Endothelial cell (in vitro differentiated cells): ENCODE measurements at regions not wholly inside any gene's neighbourhood (a gene's known extent, or its start where the extent isn't known, plus 50 kb on each side); places are given as distances from the start of the nearest gene placed in this dataset.

ENCODE experiments used
- DNase-seq: peaks from one replicate; pipeline ENCODE4 v3.0.0; 2021; ENCODE audit warnings: low spot score
- H3K27ac Mint-ChIP-seq: one replicate; pipeline ENCODE4 v1.8.0; 2021; ENCODE audit warnings: mixed read lengths, inconsistent platforms; ENCODE audit not compliant: unreplicated experiment
- H3K27me3 Mint-ChIP-seq: one replicate; pipeline ENCODE4 v1.8.0; 2021; ENCODE audit warnings: mild to moderate bottlenecking, moderate library complexity, mixed read lengths, inconsistent platforms; ENCODE audit not compliant: unreplicated experiment
- H3K36me3 Mint-ChIP-seq: one replicate; pipeline ENCODE4 v1.8.0; 2021; ENCODE audit warnings: mild to moderate bottlenecking, low read depth, mixed read lengths, inconsistent platforms; ENCODE audit not compliant: unreplicated experiment
- H3K4me1 Mint-ChIP-seq: one replicate; pipeline ENCODE4 v1.8.0; 2021; ENCODE audit warnings: mild to moderate bottlenecking, mixed read lengths, inconsistent platforms; ENCODE audit not compliant: unreplicated experiment
- H3K4me3 Mint-ChIP-seq: one replicate; pipeline ENCODE4 v1.8.0; 2021; ENCODE audit warnings: mild to moderate bottlenecking, mixed read lengths, inconsistent platforms; ENCODE audit not compliant: unreplicated experiment
- H3K9me3 Mint-ChIP-seq: one replicate; pipeline ENCODE4 v1.8.0; 2021; ENCODE audit warnings: mixed read lengths, inconsistent platforms; ENCODE audit not compliant: unreplicated experiment
- TF ChIP-seq, protein P1 (sequence below): fragments of 200-600 bp; sonication (generic); IDR thresholded peaks from one replicate; pipeline ENCODE4 v1.5.0; 2021; ENCODE audit warnings: antibody characterized with exemption; ENCODE audit not compliant: unreplicated experiment

DNA sequence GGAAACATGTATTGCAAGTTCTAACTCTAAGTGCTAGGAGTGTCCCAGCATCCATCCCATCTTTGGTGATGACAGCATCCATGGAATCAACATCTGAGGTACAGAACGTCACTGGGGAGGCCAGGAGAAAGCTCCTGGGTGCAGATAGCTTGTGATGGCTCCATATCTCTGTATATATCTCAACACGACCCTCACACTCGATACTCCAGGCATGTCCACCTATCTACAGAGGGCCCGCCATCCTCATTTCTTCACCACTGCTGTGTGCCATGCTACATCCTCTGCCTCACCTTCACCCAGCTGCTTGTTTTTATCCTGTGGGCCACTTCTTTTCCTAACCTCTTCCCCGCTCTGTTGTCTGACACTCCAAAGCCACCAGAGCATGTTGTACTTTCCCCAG lies 100.4 kb upstream of the SERP2 start:
- TF ChIP-seq, protein P1, sequence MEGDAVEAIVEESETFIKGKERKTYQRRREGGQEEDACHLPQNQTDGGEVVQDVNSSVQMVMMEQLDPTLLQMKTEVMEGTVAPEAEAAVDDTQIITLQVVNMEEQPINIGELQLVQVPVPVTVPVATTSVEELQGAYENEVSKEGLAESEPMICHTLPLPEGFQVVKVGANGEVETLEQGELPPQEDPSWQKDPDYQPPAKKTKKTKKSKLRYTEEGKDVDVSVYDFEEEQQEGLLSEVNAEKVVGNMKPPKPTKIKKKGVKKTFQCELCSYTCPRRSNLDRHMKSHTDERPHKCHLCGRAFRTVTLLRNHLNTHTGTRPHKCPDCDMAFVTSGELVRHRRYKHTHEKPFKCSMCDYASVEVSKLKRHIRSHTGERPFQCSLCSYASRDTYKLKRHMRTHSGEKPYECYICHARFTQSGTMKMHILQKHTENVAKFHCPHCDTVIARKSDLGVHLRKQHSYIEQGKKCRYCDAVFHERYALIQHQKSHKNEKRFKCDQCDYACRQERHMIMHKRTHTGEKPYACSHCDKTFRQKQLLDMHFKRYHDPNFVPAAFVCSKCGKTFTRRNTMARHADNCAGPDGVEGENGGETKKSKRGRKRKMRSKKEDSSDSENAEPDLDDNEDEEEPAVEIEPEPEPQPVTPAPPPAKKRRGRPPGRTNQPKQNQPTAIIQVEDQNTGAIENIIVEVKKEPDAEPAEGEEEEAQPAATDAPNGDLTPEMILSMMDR = no peak
- Mint-ChIP-seq H3K27me3 (no peaks in the 10 kb centered on the region), H3K4me3 (no peak overlapping the region), H3K36me3 (no peaks in the 10 kb centered on the region), H3K27ac (no peak overlapping the region), H3K4me1 (no peaks in the 10 kb centered on the region), H3K9me3 (no peaks in the 10 kb centered on the region)
- no peak for DNase-seq

DNA sequence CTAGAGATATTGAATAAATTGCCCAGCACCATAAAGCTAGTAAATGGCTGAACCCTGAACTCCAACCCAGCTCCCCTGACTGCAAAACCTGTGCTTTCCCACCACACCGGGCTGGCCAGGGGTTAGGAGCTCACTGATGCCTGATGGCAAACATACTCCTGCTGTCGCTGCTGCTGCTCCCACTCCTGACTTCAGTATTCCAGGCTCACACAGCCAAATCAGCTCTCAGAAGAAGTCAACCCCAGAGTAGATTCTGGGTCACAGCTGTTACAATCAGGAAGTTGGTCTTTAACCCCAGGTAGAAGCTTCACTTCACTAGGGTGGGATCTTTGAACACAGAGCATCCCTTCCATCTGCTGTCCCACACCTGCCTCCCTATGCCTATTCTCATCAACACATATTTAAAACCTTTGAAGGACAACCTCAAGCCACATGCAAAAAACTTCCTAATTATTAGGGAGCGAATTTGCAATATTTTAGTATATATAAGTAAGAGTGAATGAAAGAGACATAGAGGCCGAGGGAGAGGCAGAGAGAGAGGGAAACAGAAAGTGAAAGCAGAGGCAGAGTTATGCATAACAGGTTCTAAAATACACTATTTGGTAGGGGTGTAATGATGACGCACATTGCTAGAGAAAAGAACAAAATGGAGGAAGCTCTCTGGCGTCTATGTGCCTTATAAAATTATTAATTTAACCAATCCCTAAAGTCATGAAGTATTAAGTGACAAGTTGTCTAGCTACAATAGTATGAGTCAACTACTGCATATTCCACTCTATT lies 99.4 kb upstream of the SERP2 start:
- H3K9me3 Mint-ChIP-seq = no peaks in the 10 kb centered on the region
- H3K36me3 Mint-ChIP-seq = no peaks in the 10 kb centered on the region
- DNase-seq = no peak
- H3K27me3 Mint-ChIP-seq = no peaks in the 10 kb centered on the region
- no peak overlapping the region for H3K27ac Mint-ChIP-seq
- no peaks in the 10 kb centered on the region for H3K4me1 Mint-ChIP-seq
- TF ChIP-seq, protein P1 = no peak
- H3K4me3 Mint-ChIP-seq = no peak overlapping the region

DNA sequence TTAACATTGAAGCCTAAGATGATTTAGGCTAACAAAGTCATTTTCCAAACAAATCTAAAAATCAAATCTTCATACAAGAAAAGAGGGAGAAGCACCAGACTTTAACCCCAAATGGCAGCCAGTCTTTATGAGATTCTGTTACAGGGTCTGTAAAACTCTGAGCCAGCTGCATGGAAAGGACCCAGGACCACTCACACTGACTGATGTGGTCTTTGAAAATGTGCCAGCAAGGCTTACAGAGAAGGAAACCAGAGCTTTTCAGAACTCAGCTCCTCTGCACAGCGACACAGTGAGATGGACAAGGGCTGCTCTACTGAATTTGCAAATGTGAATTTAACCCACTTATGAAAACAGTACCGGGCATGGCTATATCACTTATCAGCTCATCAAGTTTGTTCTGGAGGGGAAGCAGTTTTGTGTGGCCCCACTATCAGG lies 98.8 kb upstream of the SERP2 start:
- TF ChIP-seq, protein P1 = no peak
- DNase-seq = no peak
- H3K36me3 Mint-ChIP-seq = no peaks in the 10 kb centered on the region
- no peak overlapping the region for H3K4me3 Mint-ChIP-seq
- H3K4me1 Mint-ChIP-seq = no peaks in the 10 kb centered on the region
- no peak overlapping the region for H3K27ac Mint-ChIP-seq
- H3K9me3 Mint-ChIP-seq = no peaks in the 10 kb centered on the region
- H3K27me3 Mint-ChIP-seq = no peaks in the 10 kb centered on the region

DNA sequence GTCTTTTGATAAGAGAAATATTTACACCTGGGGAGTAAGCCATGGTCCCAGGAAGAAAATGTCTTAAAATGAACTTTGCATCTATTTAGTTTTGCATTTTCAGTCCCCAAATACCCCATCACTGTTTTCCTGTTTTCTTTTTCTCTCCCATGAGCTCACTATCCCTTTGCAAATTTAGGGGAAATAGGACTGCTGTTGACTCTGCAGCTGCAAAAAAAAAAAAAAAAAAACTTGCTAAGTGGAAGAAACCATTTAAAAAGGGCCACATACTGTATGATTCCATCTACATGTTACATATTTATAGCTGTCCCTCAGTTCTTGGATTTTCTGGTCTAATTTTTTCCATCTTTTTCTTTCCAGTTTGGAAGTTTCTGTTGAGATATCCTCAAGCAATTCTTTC lies 98.2 kb upstream of the SERP2 start:
- Mint-ChIP-seq H3K27ac (no peak overlapping the region), H3K27me3 (no peaks in the 10 kb centered on the region), H3K4me1 (no peaks in the 10 kb centered on the region), H3K9me3 (no peaks in the 10 kb centered on the region), H3K36me3 (no peaks in the 10 kb centered on the region), H3K4me3 (no peak overlapping the region)
- TF ChIP-seq, protein P1 = no peak
- no peak for DNase-seq

DNA sequence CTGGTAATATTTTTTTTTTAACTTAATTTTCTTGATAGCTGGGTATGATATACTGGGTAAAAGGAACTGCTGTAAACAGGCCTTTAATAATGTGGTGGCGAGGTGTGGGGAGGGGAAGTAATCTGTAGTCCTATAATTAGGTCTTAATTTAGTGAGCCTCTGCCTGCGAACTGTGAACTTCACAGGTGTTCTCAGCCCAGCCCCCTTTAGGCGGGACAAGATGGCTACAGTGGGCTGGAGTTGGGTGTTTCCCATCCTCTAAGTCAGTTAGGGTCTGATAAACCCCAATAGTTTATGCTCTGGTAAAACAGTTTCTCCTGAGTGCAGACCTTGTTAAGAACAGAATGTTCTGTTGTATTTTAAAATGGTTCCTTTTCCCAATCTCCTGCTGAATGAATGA lies 97.6 kb upstream of the SERP2 start:
- DNase-seq = no peak
- TF ChIP-seq, protein P1 = no peak
- Mint-ChIP-seq H3K9me3 (no peaks in the 10 kb centered on the region), H3K27ac (no peak overlapping the region), H3K4me1 (no peaks in the 10 kb centered on the region), H3K27me3 (no peaks in the 10 kb centered on the region), H3K36me3 (no peaks in the 10 kb centered on the region), H3K4me3 (no peak overlapping the region)
